ENCODE measurements at regions not wholly inside any gene's neighbourhood (a gene's known extent, or its start where the extent isn't known, plus 50 kb on each side); places are given as distances from the start of the nearest gene placed in this dataset.

GRCh38 chr10:30770229-30770628, 140.7 kb upstream of the LYZL2 start:
- no peak overlapping the region for H3K9ac ChIP-seq (ENCODE audit: insufficient read depth, low read length)
- H4K20me1 ChIP-seq (ENCODE audit: control insufficient read depth, extremely low read depth, insufficient read depth, low read length) = no peaks in the 10 kb centered on the region
- no peak overlapping the region for H3K4me2 ChIP-seq (ENCODE audit: extremely low read depth, insufficient read depth, low read length)
- no peaks in the 10 kb centered on the region for H3K36me3 ChIP-seq (ENCODE audit: control insufficient read depth, insufficient read depth, low read length)
- no peak overlapping the region for H3K4me3 ChIP-seq (replicated peaks in 1 of 4; ENCODE audit: control extremely low read depth in 1 of 4, insufficient read depth in 1 of 4, low read depth in 3 of 4, low read length in 4 of 4)
- no peak for DNase-seq (ENCODE audit: low read depth in 2 of 2)
- no peaks in the 10 kb centered on the region for H3K9me3 ChIP-seq (ENCODE audit: control insufficient read depth, insufficient read depth, low read depth, low read length)
- H3K4me1 ChIP-seq (ENCODE audit: control insufficient read depth, extremely low read depth, insufficient read depth, low read length) = no peaks in the 10 kb centered on the region
- no peaks in the 10 kb centered on the region for H3K79me2 ChIP-seq (ENCODE audit: control insufficient read depth, insufficient read depth, low read length)
- no peaks in the 10 kb centered on the region for H3K27me3 ChIP-seq (ENCODE audit: control insufficient read depth, insufficient read depth, low read length)
- TF ChIP-seq, protein P1, sequence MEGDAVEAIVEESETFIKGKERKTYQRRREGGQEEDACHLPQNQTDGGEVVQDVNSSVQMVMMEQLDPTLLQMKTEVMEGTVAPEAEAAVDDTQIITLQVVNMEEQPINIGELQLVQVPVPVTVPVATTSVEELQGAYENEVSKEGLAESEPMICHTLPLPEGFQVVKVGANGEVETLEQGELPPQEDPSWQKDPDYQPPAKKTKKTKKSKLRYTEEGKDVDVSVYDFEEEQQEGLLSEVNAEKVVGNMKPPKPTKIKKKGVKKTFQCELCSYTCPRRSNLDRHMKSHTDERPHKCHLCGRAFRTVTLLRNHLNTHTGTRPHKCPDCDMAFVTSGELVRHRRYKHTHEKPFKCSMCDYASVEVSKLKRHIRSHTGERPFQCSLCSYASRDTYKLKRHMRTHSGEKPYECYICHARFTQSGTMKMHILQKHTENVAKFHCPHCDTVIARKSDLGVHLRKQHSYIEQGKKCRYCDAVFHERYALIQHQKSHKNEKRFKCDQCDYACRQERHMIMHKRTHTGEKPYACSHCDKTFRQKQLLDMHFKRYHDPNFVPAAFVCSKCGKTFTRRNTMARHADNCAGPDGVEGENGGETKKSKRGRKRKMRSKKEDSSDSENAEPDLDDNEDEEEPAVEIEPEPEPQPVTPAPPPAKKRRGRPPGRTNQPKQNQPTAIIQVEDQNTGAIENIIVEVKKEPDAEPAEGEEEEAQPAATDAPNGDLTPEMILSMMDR (conservative IDR thresholded peaks at IDR 0.05 in 1 of 2, IDR thresholded peaks at IDR 0.05 in 1 of 2; ENCODE audit: low read depth in 1 of 2, low read length in 2 of 2) = no peak
- TF ChIP-seq EZH2 (IDR thresholded peaks at IDR 0.05; ENCODE audit: low read length, missing control alignments) = no peak
- no peak overlapping the region for H2AFZ ChIP-seq (ENCODE audit: low read length)
- H3K27ac ChIP-seq (ENCODE audit: insufficient read depth, low read length) = no peak overlapping the region

GRCh38 chr10:30769361-30769760, 139.8 kb upstream of the LYZL2 start:
- no peak for DNase-seq (ENCODE audit: low read depth in 2 of 2)
- no peaks in the 10 kb centered on the region for H3K36me3 ChIP-seq (ENCODE audit: control insufficient read depth, insufficient read depth, low read length)
- no peak overlapping the region for H2AFZ ChIP-seq (ENCODE audit: low read length)
- H3K27ac ChIP-seq (ENCODE audit: insufficient read depth, low read length) = no peak overlapping the region
- no peaks in the 10 kb centered on the region for H3K27me3 ChIP-seq (ENCODE audit: control insufficient read depth, insufficient read depth, low read length)
- TF ChIP-seq, protein P1 (conservative IDR thresholded peaks at IDR 0.05 in 1 of 2, IDR thresholded peaks at IDR 0.05 in 1 of 2; ENCODE audit: low read depth in 1 of 2, low read length in 2 of 2) = no peak
- no peak for TF ChIP-seq EZH2 (IDR thresholded peaks at IDR 0.05; ENCODE audit: low read length, missing control alignments)
- H3K9ac ChIP-seq (ENCODE audit: insufficient read depth, low read length) = no peak overlapping the region
- H3K9me3 ChIP-seq (ENCODE audit: control insufficient read depth, insufficient read depth, low read depth, low read length) = no peaks in the 10 kb centered on the region
- H3K4me1 ChIP-seq (ENCODE audit: control insufficient read depth, extremely low read depth, insufficient read depth, low read length) = no peaks in the 10 kb centered on the region
- no peaks in the 10 kb centered on the region for H3K79me2 ChIP-seq (ENCODE audit: control insufficient read depth, insufficient read depth, low read length)
- H3K4me3 ChIP-seq (replicated peaks in 1 of 4; ENCODE audit: control extremely low read depth in 1 of 4, insufficient read depth in 1 of 4, low read depth in 3 of 4, low read length in 4 of 4) = no peak overlapping the region
- no peak overlapping the region for H3K4me2 ChIP-seq (ENCODE audit: extremely low read depth, insufficient read depth, low read length)
- H4K20me1 ChIP-seq (ENCODE audit: control insufficient read depth, extremely low read depth, insufficient read depth, low read length) = no peaks in the 10 kb centered on the region

DNA sequence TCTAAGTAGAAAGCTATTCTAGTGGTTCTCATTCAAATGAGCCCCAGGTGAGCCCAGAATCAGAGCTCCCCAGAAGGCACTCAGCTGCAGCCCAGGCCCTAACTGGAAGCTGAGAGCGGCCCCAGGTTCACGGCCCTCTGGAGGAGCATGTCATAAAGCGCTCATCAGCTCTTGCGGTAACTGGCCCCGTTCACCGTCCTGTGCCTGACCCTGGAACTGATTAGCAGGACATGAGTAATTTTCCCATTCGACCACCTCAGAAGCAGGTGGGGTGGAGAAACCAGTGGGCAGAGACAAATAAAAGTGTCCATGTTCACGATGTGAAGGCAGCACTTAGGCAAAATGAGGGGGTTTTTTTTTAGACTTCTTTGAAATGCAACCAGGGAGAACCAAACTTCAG, 136.1 kb upstream of the LYZL2 start:
- Histone ChIP-seq H3K36me3 (ENCODE audit: control insufficient read depth, insufficient read depth, low read length) (no peaks in the 10 kb centered on the region), H4K20me1 (ENCODE audit: control insufficient read depth, extremely low read depth, insufficient read depth, low read length) (no peaks in the 10 kb centered on the region), H3K4me3 (replicated peaks in 1 of 4; ENCODE audit: control extremely low read depth in 1 of 4, insufficient read depth in 1 of 4, low read depth in 3 of 4, low read length in 4 of 4) (no peak overlapping the region), H3K4me2 (ENCODE audit: extremely low read depth, insufficient read depth, low read length) (no peak overlapping the region), H3K27ac (ENCODE audit: insufficient read depth, low read length) (no peak overlapping the region), H3K9ac (ENCODE audit: insufficient read depth, low read length) (no peak overlapping the region), H3K27me3 (ENCODE audit: control insufficient read depth, insufficient read depth, low read length) (no peaks in the 10 kb centered on the region), H3K9me3 (ENCODE audit: control insufficient read depth, insufficient read depth, low read depth, low read length) (no peaks in the 10 kb centered on the region), H2AFZ (ENCODE audit: low read length) (no peak overlapping the region), H3K4me1 (ENCODE audit: control insufficient read depth, extremely low read depth, insufficient read depth, low read length) (no peaks in the 10 kb centered on the region), H3K79me2 (ENCODE audit: control insufficient read depth, insufficient read depth, low read length) (no peaks in the 10 kb centered on the region)
- DNase-seq (ENCODE audit: low read depth in 2 of 2) = peak in 1 of 2 donors; percentile 85
- TF ChIP-seq, protein P1 (conservative IDR thresholded peaks at IDR 0.05 in 1 of 2, IDR thresholded peaks at IDR 0.05 in 1 of 2; ENCODE audit: low read depth in 1 of 2, low read length in 2 of 2) = no peak
- no peak for TF ChIP-seq EZH2 (IDR thresholded peaks at IDR 0.05; ENCODE audit: low read length, missing control alignments)
